Liver (tissue), 3 donors: ENCODE measurements at regions not wholly inside any gene's neighbourhood (a gene's known extent, or its start where the extent isn't known, plus 50 kb on each side); places are given as distances from the start of the nearest gene placed in this dataset.

ENCODE experiments used
- CTCF ChIP-seq: fragments of 150-350 bp; IDR thresholded peaks from 2 replicates; pipeline ENCODE4 v1.5.1; 2017; ENCODE audit warnings: improper control_type of control experiment, low read depth, low read length; ENCODE audit not compliant: missing input control
- EGR1 ChIP-seq, 2 donors: IDR thresholded peaks; 2 replicates each; pipeline ENCODE4 v1.6.1; 2016 to 2018; ENCODE audit warnings: antibody characterized with exemption in 2 of 2, low read depth in 2 of 2
- GABPA ChIP-seq, 2 donors: IDR thresholded peaks in 1 of 2; conservative IDR thresholded peaks in 1 of 2; 2 replicates each; pipeline ENCODE4 v1.6.1; 2016; ENCODE audit warnings: antibody characterized with exemption in 2 of 2, mild to moderate bottlenecking in 1 of 2, moderate library complexity in 1 of 2
- HNF4A ChIP-seq, 2 donors: conservative IDR thresholded peaks; 2 replicates each; pipeline ENCODE4 v1.6.1; 2016; ENCODE audit warnings: antibody characterized with exemption in 2 of 2, mild to moderate bottlenecking in 2 of 2
- JUND ChIP-seq, 2 donors: IDR thresholded peaks; 2 replicates each; pipeline ENCODE4 v1.6.1; 2016; ENCODE audit warnings: antibody characterized with exemption in 2 of 2
- MAX ChIP-seq: IDR thresholded peaks from 2 replicates; pipeline ENCODE4 v1.6.1; 2016; ENCODE audit warnings: antibody characterized with exemption
- REST ChIP-seq: IDR thresholded peaks from 2 replicates; pipeline ENCODE4 v1.6.1; 2016; ENCODE audit warnings: antibody characterized with exemption, mild to moderate bottlenecking
- TAF1 ChIP-seq: conservative IDR thresholded peaks from 2 replicates; pipeline ENCODE4 v1.6.1; 2016; ENCODE audit warnings: antibody characterized with exemption, mild to moderate bottlenecking
- ZBTB33 ChIP-seq: IDR thresholded peaks from 2 replicates; pipeline ENCODE4 v1.6.1; 2016; ENCODE audit warnings: antibody characterized with exemption
- donor health status: healthy.
- donor health status: healthy.

- TF ChIP-seq CTCF (no peak), REST (no peak), EGR1 (IDR thresholded peaks at IDR 0.05; ENCODE audit: low read depth in 2 of 2) (no peak), ZBTB33 (no peak), HNF4A (conservative IDR thresholded peaks at IDR 0.05) (no peak), GABPA (IDR thresholded peaks at IDR 0.05 in 1 of 2, conservative IDR thresholded peaks at IDR 0.05 in 1 of 2) (no peak), JUND (IDR thresholded peaks at IDR 0.05) (no peak), MAX (no peak), TAF1 (no peak)
Measured at GRCh38 chr16:5504064-5504781, 406.6 kb upstream of the EEF2KMT start.
